Endothelial cell of umbilical vein (primary cell): ENCODE measurements at regions not wholly inside any gene's neighbourhood (a gene's known extent, or its start where the extent isn't known, plus 50 kb on each side); places are given as distances from the start of the nearest gene placed in this dataset.

Source experiments
- EZH2 ChIP-seq: IDR thresholded peaks from 2 replicates; pipeline ENCODE4 v1.6.1; 2012; ENCODE audit warnings: borderline replicate concordance, low read depth, mild to moderate bottlenecking, moderate library complexity, low read length, inconsistent platforms; ENCODE audit not compliant: severe bottlenecking
- GATA2 ChIP-seq: IDR thresholded peaks from 2 replicates; pipeline ENCODE4 v1.7.0; 2011; ENCODE audit warnings: low read depth, mild to moderate bottlenecking, moderate library complexity, mixed read lengths, low read length; ENCODE audit not compliant: insufficient read length, insufficient read depth
- TF ChIP-seq, protein P1 (sequence below): IDR thresholded peaks from 2 replicates; pipeline ENCODE4 v1.6.1; 2011; ENCODE audit not compliant: insufficient read depth, insufficient read length
- TF ChIP-seq, protein P2 (sequence below), 2 donors: IDR thresholded peaks; 1 replicate in 1 of 2; 2 replicates in 1 of 2; pipeline ENCODE4 v1.5.1; 2011; ENCODE audit warnings: low read length in 2 of 2, mild to moderate bottlenecking in 2 of 2, moderate library complexity in 2 of 2, control low read depth in 1 of 2, inconsistent platforms in 1 of 2, low read depth in 1 of 2; ENCODE audit not compliant: insufficient read depth in 1 of 2; ENCODE audit errors: extremely low read depth in 1 of 2

DNA sequence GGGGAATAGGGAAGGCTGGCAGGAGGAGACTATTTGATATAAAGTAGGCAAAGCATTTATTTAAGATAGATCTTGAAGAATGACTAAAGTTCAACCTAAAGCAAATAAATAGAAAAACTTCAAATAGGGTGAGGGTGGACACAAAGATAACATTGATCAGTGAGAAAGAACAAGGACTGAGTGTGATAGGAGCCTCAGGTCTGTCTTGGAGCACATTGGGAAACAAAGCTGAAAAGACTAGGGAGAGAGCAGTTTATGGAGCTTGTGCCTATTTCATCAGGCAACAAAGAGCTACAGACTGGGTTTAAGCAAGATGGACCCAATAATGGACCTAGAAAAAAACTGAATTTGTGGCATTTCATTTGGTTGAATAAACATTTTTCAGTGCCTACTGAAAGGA is 425.6 kb downstream of the SMARCA1 start:
- TF ChIP-seq, protein P1, sequence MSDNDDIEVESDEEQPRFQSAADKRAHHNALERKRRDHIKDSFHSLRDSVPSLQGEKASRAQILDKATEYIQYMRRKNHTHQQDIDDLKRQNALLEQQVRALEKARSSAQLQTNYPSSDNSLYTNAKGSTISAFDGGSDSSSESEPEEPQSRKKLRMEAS, result no peak
- TF ChIP-seq, protein P2, sequence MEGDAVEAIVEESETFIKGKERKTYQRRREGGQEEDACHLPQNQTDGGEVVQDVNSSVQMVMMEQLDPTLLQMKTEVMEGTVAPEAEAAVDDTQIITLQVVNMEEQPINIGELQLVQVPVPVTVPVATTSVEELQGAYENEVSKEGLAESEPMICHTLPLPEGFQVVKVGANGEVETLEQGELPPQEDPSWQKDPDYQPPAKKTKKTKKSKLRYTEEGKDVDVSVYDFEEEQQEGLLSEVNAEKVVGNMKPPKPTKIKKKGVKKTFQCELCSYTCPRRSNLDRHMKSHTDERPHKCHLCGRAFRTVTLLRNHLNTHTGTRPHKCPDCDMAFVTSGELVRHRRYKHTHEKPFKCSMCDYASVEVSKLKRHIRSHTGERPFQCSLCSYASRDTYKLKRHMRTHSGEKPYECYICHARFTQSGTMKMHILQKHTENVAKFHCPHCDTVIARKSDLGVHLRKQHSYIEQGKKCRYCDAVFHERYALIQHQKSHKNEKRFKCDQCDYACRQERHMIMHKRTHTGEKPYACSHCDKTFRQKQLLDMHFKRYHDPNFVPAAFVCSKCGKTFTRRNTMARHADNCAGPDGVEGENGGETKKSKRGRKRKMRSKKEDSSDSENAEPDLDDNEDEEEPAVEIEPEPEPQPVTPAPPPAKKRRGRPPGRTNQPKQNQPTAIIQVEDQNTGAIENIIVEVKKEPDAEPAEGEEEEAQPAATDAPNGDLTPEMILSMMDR (IDR thresholded peaks at IDR 0.05; ENCODE audit: extremely low read depth in 1 of 2, insufficient read depth in 1 of 2, low read depth in 1 of 2, low read length in 2 of 2), result no peak
- no peak for TF ChIP-seq GATA2
- no peak for TF ChIP-seq EZH2
